DMS153 (cell line): ENCODE measurements at regions not wholly inside any gene's neighbourhood (a gene's known extent, or its start where the extent isn't known, plus 50 kb on each side); places are given as distances from the start of the nearest gene placed in this dataset.

Experiments used
- DNase-seq: peaks from one replicate; lab custom pipeline; 2025; lab: John Stamatoyannopoulos, UW

- peak; percentile 61 for DNase-seq
These were observed 66.2 kb upstream of the SNX9 start for GRCh38 chr6:157756708-157757429.

- DNase-seq: no peak
These were observed 65.3 kb upstream of the SNX9 start for GRCh38 chr6:157757430-157758403.

DNA sequence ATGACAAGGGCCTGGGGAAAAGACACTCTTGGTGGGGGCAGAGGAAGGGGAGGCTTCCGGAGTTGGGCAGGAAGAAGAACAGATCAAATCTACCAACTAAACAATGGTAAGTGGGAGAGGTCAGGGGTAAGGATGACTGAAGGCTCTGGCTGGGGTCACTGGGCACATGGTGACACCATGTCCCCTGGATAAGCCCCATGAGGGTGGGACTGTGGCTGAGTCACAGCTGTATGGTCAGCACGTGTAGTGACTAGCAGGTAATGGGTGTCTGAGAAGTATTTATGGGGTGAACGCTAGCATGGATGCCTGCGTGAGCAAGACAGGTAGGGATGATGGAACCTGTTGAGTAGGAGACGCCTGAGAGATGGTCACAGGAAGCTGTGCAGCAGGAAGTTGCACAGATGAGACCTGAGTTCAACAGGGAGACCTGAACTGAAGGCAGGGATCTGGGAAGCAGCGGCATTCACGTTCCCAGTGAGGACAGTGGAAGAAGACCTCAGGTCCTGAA, 64.5 kb upstream of the SNX9 start:
- no peak for DNase-seq

DNA sequence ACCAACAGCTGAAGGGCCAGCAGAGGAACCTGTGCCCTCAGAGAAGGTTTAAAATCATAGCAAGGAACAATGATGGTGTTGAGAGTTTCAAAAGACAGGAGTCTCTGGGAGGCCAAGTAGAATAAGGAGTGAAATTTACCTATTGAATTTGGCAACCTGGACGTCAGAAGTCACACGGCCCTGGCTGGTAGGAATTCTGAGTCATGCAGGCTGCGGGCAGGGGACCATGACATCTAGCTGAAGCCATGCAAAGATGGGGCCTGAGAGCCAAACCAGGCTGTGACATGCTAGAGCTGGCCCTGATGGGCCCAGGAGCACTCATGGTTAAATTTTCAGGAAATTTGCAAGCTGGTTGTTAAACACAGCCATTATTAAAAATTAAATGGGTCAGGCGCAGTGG, 64.0 kb upstream of the SNX9 start:
- DNase-seq: no peak

GRCh38 chr6:157760137-157760536, 62.9 kb upstream of the SNX9 start:
- DNase-seq: no peak

DNA sequence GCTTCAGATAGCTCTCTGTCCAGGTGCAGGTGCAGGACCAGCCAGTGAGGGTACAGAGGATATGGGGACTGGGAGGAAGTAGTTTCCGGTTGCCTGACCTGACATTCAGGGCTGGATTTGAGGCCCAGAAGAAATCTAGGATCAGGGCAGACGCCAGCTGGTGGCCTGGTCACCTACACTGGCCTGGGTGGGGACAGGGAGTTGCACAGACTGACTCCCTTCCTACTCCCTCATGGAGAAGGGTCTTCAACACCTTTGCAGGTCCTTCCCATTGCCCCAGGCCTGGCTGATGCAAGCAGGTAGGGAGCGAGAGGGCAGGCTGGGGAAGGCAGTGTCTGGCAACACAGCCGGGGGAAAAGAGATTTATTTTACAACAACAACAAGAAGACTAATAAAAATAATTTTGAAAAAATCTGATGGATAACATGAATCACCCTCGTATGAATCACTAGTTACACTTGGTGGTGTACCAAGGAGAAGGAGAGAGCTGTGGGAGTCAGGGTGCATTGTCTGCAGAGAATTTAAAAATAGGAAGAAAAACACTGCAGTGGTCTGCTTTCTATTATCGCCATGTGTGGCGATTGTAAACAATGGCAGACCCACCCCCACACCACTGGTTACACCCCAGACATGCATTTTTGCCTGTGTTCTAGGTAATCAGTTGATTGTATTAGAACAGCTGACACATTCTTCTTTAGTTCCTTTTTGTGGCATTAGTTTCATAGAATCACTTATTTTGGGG, 62.3 kb upstream of the SNX9 start:
- DNase-seq: no peak

- no peak for DNase-seq
These were observed 61.6 kb upstream of the SNX9 start for GRCh38 chr6:157761331-157761921.

GRCh38 chr6:157761926-157762325, 61.1 kb upstream of the SNX9 start:
- no peak for DNase-seq

GRCh38 chr6:157762636-157763035, 60.4 kb upstream of the SNX9 start:
- no peak for DNase-seq

- DNase-seq: peak; percentile 97
These were observed 59.7 kb upstream of the SNX9 start for GRCh38 chr6:157763129-157763903.

DNA sequence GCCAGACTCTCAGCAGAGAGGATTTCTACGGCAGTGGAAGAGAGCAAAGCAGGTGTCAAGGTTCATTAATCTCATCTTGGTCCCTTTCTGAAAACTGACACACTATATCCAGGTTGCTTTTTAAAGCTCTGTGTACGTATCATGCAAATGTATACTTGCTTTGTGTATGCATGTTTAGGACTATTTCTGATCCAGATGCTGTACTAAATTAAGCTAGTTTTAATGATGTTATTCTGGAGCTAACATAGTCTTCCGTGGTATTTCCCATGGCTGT, 59.2 kb upstream of the SNX9 start:
- DNase-seq: no peak

- DNase-seq: no peak
These were observed 58.6 kb upstream of the SNX9 start for GRCh38 chr6:157764178-157765068.

- DNase-seq: no peak
These were observed 55.9 kb upstream of the SNX9 start for GRCh38 chr6:157766901-157767774.

- no peak for DNase-seq
These were observed 55.3 kb upstream of the SNX9 start for GRCh38 chr6:157767775-157768156.

- DNase-seq: no peak
These were observed 54.7 kb upstream of the SNX9 start for GRCh38 chr6:157768304-157768703.

DNA sequence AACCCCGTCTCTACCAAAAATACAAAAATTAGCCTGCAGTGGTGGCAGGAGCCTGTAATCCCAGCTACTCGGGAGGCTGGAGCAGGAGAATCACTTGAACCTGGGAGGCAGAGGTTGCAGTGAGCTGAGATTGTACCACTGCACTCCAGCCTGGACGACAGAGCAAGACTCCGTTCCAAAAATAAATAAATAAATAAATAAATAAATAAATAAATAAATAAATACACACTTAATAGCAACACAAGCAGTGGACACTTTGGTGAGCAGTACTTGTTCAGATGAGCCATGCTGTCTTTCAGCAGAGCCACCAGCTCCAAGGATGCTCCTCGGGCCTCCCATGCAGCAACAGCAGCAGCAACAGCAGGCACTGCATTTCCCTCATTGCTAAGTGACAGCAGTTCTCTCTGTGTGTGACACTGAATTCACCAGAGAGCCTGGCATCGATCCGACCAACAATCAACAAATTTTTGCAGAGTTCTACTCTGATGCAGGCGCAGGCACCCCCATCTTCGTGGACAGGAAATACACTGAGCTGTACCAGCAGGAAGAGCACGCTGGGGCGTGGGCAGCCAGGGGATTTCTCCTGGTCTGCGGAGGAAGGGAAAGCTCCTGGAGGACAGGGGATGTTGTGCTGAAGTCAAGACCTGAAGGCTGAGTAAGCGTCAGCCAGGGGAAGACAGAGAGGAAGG, 54.0 kb upstream of the SNX9 start:
- no peak for DNase-seq

- no peak for DNase-seq
These were observed 53.1 kb upstream of the SNX9 start for GRCh38 chr6:157769776-157770426.

- no peak for DNase-seq
These were observed 52.1 kb upstream of the SNX9 start for GRCh38 chr6:157770946-157771345.
